ENCODE measurements at regions not wholly inside any gene's neighbourhood (a gene's known extent, or its start where the extent isn't known, plus 50 kb on each side); places are given as distances from the start of the nearest gene placed in this dataset.

- H3K4me3 ChIP-seq (replicated peaks; ENCODE audit: low read depth, low read length): no peak overlapping the region
- DNase-seq (ENCODE audit: low read depth): no peak
- no peak for TF ChIP-seq CTCF (IDR thresholded peaks at IDR 0.05; ENCODE audit: low read length, missing control alignments)
These were observed 50.3 kb upstream of the CXCL12 start for GRCh38 chr10:44435196-44435595.

DNA sequence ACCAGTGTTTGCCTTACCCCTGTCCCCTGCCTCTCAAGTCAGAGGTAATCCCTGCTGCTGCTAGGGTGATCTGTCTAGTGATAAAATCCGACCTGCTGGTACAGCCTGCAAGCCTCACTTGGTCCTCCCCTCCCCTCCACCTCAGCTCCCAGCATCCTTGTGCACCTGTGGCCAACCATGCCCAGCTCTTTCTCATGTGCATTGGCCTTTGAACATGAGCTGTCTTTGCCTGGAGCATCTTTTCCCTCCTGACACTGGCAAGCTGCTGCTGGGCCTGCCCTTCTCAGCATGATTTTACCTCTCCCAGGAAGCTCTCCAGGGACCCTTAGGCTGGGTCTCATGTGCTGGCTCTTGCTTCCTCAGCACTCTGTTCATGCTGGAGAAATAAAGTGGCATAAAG, 51.3 kb upstream of the CXCL12 start:
- H3K4me3 ChIP-seq (replicated peaks; ENCODE audit: low read depth, low read length): no peak overlapping the region
- DNase-seq (ENCODE audit: low read depth): no peak
- TF ChIP-seq CTCF (IDR thresholded peaks at IDR 0.05; ENCODE audit: low read length, missing control alignments): no peak

GRCh38 chr10:44437840-44438511, 53.1 kb upstream of the CXCL12 start:
- H3K4me3 ChIP-seq (replicated peaks; ENCODE audit: low read depth, low read length): no peak overlapping the region
- no peak for TF ChIP-seq CTCF (IDR thresholded peaks at IDR 0.05; ENCODE audit: low read length, missing control alignments)
- no peak for DNase-seq (ENCODE audit: low read depth)

DNA sequence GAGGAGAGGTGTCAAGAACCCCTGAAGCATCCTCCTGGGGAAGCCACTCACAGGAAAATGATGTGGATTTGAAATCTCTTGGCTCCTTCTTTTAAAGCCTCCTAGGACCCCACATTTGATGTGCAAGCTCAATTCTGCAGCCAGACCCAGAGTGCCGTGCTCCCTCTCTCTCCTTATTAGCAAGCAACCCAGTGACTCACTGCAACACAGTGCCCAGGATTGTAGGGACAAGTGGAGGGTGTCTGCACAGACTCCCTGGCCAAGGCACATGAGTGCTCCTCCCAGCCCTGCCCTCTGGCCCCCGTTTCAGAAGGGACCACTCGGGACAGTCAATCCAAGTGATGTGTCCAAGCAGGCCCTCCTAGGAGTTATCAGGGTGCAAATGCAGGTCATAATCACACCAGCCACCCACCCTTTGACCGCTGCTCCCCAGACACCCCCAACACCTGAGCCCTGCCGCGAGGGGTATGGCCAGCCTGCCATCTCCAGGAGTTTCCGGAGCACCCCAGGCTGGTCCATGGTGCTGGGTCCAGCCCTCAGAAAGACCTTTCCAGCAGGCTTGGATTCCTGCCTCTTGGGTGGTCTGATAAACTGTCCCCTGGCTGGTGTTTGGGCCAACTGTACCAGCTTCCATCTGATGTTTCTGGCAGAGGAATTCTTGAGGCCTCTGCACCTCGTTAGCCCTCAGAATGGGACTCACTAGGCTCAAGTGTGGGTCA, 54.5 kb upstream of the CXCL12 start:
- H3K4me3 ChIP-seq (replicated peaks; ENCODE audit: low read depth, low read length): no peak overlapping the region
- no peak for DNase-seq (ENCODE audit: low read depth)
- TF ChIP-seq CTCF (IDR thresholded peaks at IDR 0.05; ENCODE audit: low read length, missing control alignments): no peak

DNA sequence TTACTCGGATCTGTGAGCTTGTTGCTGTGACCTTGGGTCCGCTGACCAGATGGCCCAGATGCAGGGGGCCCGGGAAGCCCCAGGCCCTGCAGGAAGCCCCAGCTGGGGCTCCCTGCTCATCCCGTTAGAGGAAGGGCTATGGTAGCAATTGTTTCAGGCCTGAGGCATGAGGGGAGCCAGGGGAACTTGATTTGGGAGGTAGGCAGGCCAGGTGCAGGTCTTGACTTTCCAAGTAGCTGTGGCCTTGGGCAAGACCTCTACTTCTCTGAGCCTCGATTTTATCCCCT, 55.0 kb upstream of the CXCL12 start:
- H3K4me3 ChIP-seq (replicated peaks; ENCODE audit: low read depth, low read length): no peak overlapping the region
- no peak for DNase-seq (ENCODE audit: low read depth)
- no peak for TF ChIP-seq CTCF (IDR thresholded peaks at IDR 0.05; ENCODE audit: low read length, missing control alignments)

- DNase-seq (ENCODE audit: low read depth): no peak
- peak; percentile 25 for TF ChIP-seq CTCF (IDR thresholded peaks at IDR 0.05; ENCODE audit: low read length, missing control alignments)
- no peak overlapping the region for H3K4me3 ChIP-seq (replicated peaks; ENCODE audit: low read depth, low read length)
These were observed 72.4 kb upstream of the CXCL12 start for GRCh38 chr10:44457259-44457658.

Measured in fibroblast of pulmonary artery (primary cell).